GM13976 (cell line): ENCODE measurements at regions not wholly inside any gene's neighbourhood (a gene's known extent, or its start where the extent isn't known, plus 50 kb on each side); places are given as distances from the start of the nearest gene placed in this dataset.

Source experiments
- DNase-seq: peaks from one replicate; pipeline ENCODE4 v3.0.0; 2012; ENCODE audit warnings: low spot score
- in situ Hi-C: fragments of 300-500 bp; cut with MboI; formaldehyde crosslinking; loops from one replicate; pipeline ENCODE4 v1.12.0; 2022; ENCODE audit warnings: low sequenced_read_pairs, mixed read lengths, inconsistent platforms; ENCODE audit not compliant: unreplicated experiment
- TF ChIP-seq, protein P1 (sequence below): IDR thresholded peaks from 2 replicates; pipeline ENCODE4 v1.5.1; 2012; ENCODE audit warnings: borderline replicate concordance, mild to moderate bottlenecking; ENCODE audit not compliant: insufficient read depth; ENCODE audit errors: extremely low read depth, missing control alignments, control extremely low read depth

DNA sequence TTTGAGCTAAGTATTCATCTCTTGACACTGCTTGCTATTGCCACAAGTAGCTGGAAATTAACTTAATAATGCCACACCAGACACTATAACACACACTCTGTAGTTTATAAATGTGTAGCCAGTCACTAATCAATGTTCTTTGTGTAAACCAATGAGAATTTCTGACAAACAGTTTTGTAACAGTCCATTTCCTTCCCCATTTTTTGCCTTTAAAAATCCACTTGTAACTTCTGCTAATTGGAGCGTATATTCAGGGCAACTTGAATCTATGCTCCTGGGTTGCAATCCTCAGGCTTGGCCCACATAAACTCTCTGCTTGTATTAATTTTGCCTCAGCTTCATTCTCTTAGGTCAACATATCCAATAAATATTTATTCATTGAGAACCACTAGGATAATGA is 125.0 kb upstream of the DHRS4 start:
- in situ Hi-C loops = no loop called here
- TF ChIP-seq, protein P1, sequence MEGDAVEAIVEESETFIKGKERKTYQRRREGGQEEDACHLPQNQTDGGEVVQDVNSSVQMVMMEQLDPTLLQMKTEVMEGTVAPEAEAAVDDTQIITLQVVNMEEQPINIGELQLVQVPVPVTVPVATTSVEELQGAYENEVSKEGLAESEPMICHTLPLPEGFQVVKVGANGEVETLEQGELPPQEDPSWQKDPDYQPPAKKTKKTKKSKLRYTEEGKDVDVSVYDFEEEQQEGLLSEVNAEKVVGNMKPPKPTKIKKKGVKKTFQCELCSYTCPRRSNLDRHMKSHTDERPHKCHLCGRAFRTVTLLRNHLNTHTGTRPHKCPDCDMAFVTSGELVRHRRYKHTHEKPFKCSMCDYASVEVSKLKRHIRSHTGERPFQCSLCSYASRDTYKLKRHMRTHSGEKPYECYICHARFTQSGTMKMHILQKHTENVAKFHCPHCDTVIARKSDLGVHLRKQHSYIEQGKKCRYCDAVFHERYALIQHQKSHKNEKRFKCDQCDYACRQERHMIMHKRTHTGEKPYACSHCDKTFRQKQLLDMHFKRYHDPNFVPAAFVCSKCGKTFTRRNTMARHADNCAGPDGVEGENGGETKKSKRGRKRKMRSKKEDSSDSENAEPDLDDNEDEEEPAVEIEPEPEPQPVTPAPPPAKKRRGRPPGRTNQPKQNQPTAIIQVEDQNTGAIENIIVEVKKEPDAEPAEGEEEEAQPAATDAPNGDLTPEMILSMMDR = no peak
- DNase-seq = no peak

DNA sequence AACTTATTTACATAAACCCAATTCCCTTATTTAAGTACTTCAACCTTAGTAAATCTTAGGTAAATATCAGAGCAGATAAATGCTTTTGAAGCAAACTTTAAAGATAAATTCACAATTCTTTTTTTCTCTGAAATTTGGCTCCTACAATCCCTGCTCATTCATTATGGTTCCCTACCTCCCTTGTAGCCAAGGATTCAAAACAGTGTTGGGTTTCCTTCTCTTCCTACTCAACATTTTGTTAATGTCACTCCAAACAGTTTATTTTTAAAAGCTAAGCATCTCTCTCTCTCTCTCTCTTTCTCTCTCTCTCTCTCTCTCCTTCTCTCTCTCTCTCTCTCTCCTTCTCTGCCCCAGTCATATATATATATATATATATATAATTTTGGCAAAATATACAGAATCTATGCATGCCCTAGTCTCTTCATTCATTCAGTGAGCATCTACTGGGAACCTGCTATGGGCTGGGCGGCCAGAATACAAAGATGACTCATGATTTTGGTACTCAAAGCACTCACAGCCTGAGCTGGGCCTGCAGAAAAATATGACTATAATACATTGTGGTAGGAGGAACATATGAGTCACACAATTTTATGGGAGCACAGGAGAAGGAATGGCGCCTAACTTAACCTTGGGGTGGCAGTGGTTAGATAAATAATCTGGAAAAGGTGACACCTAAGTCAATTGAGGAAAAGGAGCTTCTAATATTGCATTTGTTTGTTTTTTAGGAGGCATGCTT is 123.7 kb upstream of the DHRS4 start:
- in situ Hi-C loops = no loop called here
- no peak for DNase-seq
- TF ChIP-seq, protein P1 = no peak

DNA sequence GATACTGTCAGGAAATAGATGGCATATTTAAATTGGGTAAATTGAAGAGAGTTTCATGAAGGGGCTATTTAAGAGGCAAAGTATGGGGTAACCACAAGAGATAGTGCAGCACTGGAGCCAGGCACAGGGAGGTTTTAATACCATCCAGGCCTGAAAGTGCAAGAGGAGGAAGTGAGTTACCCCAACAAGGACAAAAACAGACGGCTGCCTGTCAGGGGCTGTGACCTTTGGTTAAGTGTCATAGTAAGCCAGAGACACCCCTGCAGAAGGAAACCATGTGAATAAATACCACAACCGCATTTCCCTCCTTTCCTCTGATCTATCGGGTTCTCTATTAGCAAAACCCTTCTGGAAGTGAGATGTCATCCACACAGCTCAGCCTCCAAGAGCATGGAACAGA is 122.0 kb upstream of the DHRS4 start:
- DNase-seq = no peak
- in situ Hi-C loops = no loop called here
- TF ChIP-seq, protein P1 = no peak

DNA sequence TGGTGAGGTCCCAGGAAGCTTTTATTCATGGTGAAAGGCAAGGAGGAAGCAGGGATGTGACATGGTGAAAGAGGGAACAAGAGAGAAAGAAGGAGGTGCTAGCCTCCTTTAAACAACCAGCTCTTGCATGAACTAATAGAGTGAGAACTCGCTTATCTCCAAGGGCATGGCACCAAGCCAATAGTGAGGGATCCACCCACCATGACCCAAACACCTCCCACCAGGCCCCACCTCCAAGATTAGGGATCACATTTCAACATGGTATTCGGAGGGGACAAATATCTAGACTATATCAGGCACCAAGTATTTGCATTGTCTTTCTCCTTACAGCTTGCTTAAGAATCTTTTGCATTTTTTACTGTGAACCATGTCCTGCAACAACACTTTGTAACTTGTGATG is 91.9 kb upstream of the DHRS4 start:
- no peak for DNase-seq
- in situ Hi-C loops = no loop called here
- TF ChIP-seq, protein P1 = no peak

DNA sequence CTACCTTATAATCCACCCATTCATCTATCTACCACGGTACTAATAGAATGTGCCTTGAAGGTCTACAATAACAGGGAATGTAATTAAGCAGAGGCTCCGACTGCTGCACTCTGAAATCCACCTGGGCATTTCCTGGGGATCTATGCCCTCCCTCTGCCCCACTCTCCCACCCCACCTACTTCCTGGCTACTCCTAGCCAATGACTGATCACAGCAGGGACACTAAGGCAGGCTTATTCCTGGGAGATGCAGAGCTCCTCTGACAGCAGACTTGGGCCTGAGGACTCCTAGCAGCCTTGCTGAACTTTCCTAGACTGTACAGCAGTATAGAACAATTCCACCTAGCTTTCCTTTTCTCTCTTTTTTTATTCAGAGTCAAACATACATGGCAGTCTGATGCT is 91.1 kb upstream of the DHRS4 start:
- no peak for DNase-seq
- TF ChIP-seq, protein P1 = no peak
- in situ Hi-C loops = no loop called here

DNA sequence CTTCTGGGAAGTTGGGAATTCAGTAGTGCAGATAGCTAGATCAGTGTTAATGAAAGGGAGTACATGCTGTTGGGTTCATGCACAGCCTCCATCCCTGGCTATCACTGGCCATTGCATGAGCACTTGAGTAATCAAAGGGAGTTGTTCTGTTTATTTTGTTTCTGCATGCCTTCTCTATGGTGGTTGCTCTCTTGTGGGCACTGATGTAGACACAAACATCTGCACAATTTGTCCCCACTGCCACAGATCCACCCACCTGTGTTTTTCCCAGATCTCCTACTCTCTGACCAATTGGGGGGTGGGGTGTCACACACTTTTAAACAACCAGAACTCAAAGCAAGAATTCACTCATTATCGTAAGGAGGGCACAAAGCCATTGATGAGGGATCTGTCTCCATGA is 89.7 kb upstream of the DHRS4 start:
- TF ChIP-seq, protein P1 = no peak

More for the DNA sequence above, 89.7 kb upstream of the DHRS4 start:
- no peak for DNase-seq
- in situ Hi-C loops = no loop called here
